ENCODE measurements at regions not wholly inside any gene's neighbourhood (a gene's known extent, or its start where the extent isn't known, plus 50 kb on each side); places are given as distances from the start of the nearest gene placed in this dataset.

GRCh38 chr5:5721881-5722280, 299.4 kb downstream of the ICE1 start:
- no peaks in the 10 kb centered on the region for H3K27me3 ChIP-seq
- H3K4me3 ChIP-seq: no peak overlapping the region
- H3K36me3 ChIP-seq: no peaks in the 10 kb centered on the region
- DNase-seq (ENCODE audit: low spot score in 2 of 2): no peak
- no peaks in the 10 kb centered on the region for H3K4me1 ChIP-seq
- TF ChIP-seq POLR2AphosphoS5 (IDR thresholded peaks at IDR 0.05) (no peak), POLR2A (IDR thresholded peaks at IDR 0.05) (no peak), CTCF (IDR thresholded peaks at IDR 0.05) (no peak)
- no peaks in the 10 kb centered on the region for H3K9me3 ChIP-seq
- H3K27ac ChIP-seq: no peak overlapping the region
- intact Hi-C loops (cut with DNase I; ENCODE audit: low total_unique reads): no loop called here

GRCh38 chr5:5719292-5719691, 296.8 kb downstream of the ICE1 start:
- H3K4me3 ChIP-seq: no peak overlapping the region
- H3K36me3 ChIP-seq: no peaks in the 10 kb centered on the region
- no peaks in the 10 kb centered on the region for H3K9me3 ChIP-seq
- no peak overlapping the region for H3K27ac ChIP-seq
- no peak for TF ChIP-seq CTCF (IDR thresholded peaks at IDR 0.05)
- TF ChIP-seq POLR2AphosphoS5 (IDR thresholded peaks at IDR 0.05): no peak
- no peak for TF ChIP-seq POLR2A (IDR thresholded peaks at IDR 0.05)
- no peaks in the 10 kb centered on the region for H3K4me1 ChIP-seq
- DNase-seq (ENCODE audit: low spot score in 2 of 2): no peak
- peaks cover 0 to 3% of the 10 kb centered on the region in 2 donors for H3K27me3 ChIP-seq
- intact Hi-C loops (cut with DNase I; ENCODE audit: low total_unique reads): no loop called here

- Histone ChIP-seq H3K9me3 (no peaks in the 10 kb centered on the region), H3K36me3 (no peaks in the 10 kb centered on the region), H3K27ac (no peak overlapping the region), H3K4me3 (no peak overlapping the region), H3K27me3 (peaks cover 0 to 3% of the 10 kb centered on the region in 2 donors), H3K4me1 (no peaks in the 10 kb centered on the region)
- TF ChIP-seq CTCF (IDR thresholded peaks at IDR 0.05) (no peak), POLR2AphosphoS5 (IDR thresholded peaks at IDR 0.05) (no peak), POLR2A (IDR thresholded peaks at IDR 0.05) (no peak)
- no peak for DNase-seq (ENCODE audit: low spot score in 2 of 2)
- intact Hi-C loops (cut with DNase I; ENCODE audit: low total_unique reads): no loop called here
Observed at GRCh38 chr5:5716665-5717064, 294.2 kb downstream of the ICE1 start.

- H3K36me3 ChIP-seq: no peaks in the 10 kb centered on the region
- peaks cover 0 to 3% of the 10 kb centered on the region in 2 donors for H3K27me3 ChIP-seq
- TF ChIP-seq CTCF (IDR thresholded peaks at IDR 0.05) (no peak), POLR2A (IDR thresholded peaks at IDR 0.05) (no peak), POLR2AphosphoS5 (IDR thresholded peaks at IDR 0.05) (no peak)
- intact Hi-C loops (cut with DNase I; ENCODE audit: low total_unique reads): no loop called here
- no peaks in the 10 kb centered on the region for H3K9me3 ChIP-seq
- no peak overlapping the region for H3K27ac ChIP-seq
- H3K4me3 ChIP-seq: no peak overlapping the region
- no peak for DNase-seq (ENCODE audit: low spot score in 2 of 2)
- H3K4me1 ChIP-seq: no peaks in the 10 kb centered on the region
Observed at GRCh38 chr5:5711592-5711991, 289.1 kb downstream of the ICE1 start.

GRCh38 chr5:5711112-5711511, 288.6 kb downstream of the ICE1 start:
- intact Hi-C loops (cut with DNase I; ENCODE audit: low total_unique reads): no loop called here
- no peak overlapping the region for H3K4me3 ChIP-seq
- TF ChIP-seq CTCF (IDR thresholded peaks at IDR 0.05): no peak
- TF ChIP-seq POLR2A (IDR thresholded peaks at IDR 0.05): no peak
- TF ChIP-seq POLR2AphosphoS5 (IDR thresholded peaks at IDR 0.05): no peak
- no peaks in the 10 kb centered on the region for H3K9me3 ChIP-seq
- H3K4me1 ChIP-seq: no peaks in the 10 kb centered on the region
- DNase-seq (ENCODE audit: low spot score in 2 of 2): no peak
- no peaks in the 10 kb centered on the region for H3K36me3 ChIP-seq
- no peak overlapping the region for H3K27ac ChIP-seq
- peaks cover 0 to 3% of the 10 kb centered on the region in 2 donors for H3K27me3 ChIP-seq

Measured in breast epithelium (tissue), 4 donors.